HG03442 (cell line): ENCODE measurements at regions not wholly inside any gene's neighbourhood (a gene's known extent, or its start where the extent isn't known, plus 50 kb on each side); places are given as distances from the start of the nearest gene placed in this dataset.
"Not testable (repeated sequence)": the region's sequence is repeated elsewhere in the genome, so short reads cannot be mapped to it uniquely, and the experiment has no call there.

Source experiments
- ATAC-seq: cut with Tn5 transposase; IDR thresholded peaks from one replicate; pipeline ENCODE4 v1.9.1; 2021; ENCODE audit warnings: mild to moderate bottlenecking, moderate library complexity; ENCODE audit not compliant: unreplicated experiment

DNA sequence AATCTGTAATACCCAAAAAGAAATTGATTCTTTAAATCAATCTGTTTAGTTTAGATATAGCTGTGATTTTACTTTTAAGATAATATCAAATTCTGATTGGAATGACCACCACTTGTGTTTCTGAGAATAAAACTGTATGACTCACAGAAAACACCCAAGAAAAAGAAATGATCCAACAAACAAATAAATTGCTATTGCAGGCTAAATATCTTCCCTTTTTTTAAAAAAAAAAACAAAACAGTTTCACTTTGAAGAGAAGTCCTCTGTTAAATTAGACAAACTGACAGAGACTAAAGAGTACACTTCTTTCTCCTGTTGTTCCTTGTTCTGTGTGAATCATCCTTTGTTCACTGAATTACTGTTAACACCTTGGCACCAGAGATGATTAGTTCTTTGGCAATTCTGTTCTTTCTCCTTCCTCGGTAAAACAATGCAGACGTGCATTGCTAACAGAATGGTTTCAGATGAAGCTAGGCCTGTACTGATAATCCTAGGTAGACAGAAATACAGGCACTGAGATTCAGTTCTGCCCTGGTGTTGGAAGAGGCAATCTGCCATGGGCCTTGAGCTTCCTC lies 895.2 kb upstream of the CITED2 start:
- ATAC-seq: no peak

DNA sequence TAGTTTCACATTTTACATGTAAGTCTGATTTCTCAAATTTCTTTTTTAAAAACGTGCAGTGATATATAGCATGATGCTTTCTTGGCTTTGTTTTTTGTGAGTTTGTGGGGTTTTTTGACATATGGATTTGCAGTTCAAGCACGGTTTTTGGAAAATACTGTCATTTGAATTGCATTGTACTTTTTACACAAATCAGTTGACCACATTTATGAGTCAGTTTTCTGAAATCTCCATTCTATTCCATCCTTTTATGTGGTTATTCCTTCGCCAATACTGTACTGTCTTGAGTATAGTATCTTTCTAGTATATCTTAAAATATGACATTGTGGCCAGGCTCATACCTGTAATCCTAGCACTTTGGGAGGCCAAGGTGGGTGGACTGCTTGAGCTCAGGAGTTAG lies 890.0 kb upstream of the CITED2 start:
- ATAC-seq: no peak

DNA sequence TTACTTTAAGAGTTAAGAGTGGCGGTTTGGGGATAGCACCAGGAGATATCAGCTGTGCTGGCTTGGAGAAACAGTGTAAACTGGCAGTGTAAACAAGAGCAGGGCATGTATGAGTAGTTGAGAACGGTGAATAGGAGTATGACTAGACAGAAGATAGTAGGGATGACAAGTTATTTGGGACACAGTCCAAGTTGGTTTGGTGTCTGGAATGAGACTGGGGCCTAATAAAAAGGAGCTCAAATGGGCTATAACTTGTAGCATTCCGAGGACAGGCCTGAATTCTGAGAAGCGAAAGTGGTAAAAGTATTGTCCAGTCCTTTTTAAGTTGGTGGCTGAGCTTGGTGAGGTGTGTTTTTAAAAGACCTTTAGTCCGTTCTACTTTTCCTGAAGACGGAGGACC lies 883.9 kb upstream of the CITED2 start:
- ATAC-seq: not testable (repeated sequence)

DNA sequence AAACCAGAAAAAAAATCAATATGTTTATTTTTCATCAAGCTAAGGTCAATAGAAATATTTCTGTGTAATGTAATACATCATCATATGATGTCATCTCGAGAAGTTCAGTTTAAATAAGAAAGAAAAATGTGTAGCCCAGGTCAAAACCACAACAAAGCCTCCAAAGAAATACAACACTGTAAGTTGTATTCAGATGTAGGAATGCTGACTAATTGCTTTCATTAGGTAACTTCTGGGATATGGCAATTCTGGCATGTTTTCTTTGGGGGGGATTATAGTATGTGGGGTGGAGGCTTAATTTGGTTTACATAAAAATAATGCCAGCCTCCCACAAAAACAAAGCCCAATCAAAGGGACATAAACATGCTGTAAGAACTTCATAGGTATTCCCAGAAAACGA lies 881.8 kb upstream of the CITED2 start:
- no peak for ATAC-seq

DNA sequence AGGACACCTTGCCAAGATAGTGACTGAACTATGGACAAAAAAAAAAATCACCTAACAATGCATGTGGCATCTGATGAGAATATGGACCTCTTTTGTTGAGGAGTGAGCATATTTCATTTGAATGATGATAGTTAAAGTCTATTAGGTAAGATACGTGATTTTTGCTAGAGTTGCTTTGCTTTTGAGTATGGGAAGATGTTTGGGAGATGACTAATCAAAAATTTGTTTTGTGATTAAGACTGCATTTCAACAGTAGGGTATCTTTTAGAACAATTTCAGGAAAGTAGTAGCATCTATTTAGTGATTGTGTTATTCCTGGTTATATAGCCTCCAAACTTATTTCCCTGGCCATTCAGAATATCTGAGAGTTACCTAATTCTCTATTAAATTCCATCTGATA lies 878.6 kb upstream of the CITED2 start:
- ATAC-seq: no peak

DNA sequence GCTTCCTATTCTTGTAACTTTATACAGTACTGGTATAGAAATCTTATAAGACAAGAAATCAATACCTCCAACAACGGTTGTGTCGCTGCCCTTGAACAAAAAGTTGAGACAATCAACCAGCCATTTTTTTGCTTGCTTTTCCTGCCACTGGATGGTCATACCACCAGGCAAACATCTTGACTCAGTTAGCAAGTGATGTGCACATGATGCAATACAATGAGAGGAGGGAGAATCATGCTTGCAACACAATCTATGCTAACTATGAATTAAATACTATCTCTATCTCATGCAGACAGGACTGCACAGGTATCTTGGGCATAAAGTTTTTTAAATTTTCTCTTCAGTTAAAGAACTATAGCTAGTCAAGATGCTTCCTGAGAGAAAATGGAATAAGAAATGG lies 877.7 kb upstream of the CITED2 start:
- ATAC-seq: no peak

DNA sequence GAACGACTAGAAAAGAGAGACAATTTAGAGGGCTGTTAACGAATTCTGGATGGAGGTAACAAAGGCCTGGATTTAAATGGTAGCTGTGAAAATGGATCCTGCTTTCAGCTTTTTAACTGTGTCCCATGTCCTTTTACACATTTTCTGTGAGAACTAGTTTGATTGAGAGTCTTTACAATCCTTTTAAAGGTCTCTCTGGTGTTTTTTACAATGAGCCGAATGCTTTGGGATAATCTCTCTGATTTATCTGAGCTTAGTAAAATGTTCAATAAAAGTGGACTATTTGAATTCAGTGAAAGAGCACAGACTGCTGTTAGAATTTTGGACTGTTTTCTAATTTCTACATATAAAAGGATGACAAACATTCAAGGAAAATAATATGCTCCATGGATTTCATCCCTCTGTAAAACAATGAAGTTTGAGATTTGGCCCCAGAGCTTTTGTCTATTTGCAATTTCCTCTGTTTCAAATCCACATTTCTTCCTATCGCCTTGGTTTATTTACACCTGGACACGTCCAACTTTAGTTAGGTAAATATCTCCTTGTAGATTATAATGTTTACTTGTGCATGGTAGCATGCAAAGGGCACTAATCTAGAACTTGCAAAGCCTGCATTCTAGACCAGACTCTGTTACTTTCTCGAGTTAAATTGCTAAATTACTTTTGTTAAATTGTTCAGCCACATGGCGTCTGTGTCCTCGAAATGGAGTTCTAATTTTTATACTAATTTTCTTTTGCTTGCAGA lies 871.0 kb upstream of the CITED2 start:
- ATAC-seq: no peak

DNA sequence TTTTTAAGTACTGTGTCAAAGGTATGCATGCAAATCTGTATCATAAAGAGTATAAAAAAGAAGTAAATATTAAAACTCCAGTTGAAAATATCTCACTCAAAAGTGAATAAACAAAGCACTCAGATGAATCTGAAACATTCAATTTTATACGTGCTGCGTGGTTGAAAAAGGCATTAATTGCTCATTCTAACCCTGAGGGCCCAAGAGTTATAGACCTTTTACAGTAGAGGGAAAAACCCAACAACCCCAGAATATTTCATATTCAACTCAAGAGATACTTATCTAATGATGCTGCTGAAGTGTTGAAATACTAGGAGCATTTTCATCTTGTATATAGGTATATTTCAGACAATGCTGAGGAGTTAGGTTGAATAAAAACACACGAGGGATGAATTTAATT lies 862.8 kb upstream of the CITED2 start:
- no peak for ATAC-seq

DNA sequence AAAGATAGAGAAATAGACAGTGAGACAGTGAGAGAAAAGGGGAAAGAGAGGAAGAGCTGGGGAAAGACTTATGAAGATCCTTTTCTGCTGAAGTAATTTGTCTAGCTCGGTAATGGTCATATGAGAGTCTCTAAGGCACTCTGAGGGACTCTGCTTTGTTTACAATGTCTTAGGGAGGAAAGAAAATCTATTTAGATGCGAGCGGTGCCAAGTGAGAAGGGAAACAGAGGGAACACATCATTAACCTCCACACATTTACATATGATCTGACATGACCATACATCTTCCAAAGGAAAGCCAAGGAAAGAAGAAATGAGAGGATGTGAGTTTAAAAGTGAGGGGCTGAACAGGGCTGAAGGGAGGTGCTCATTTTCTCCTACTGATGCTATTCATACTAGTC lies 862.3 kb upstream of the CITED2 start:
- no peak for ATAC-seq

DNA sequence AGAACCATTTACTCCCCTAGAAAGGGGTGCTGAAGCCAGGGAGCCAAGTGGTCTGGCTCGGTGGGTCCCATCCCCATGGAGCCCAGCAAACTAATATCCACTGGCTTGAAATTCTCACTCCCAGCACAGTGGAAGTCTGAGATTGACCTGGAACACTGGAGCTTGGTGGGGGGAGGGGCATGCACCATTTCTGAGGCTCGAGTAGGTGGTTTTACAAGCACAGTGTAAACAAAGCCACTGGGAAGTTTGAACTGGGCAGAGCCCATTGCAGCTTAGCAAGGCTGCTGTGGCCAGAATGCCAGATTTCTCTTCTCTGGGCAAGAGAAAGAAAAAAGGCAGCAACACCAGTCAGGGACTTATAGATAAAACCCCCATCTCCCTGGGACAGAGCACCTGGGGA lies 855.8 kb upstream of the CITED2 start:
- no peak for ATAC-seq

DNA sequence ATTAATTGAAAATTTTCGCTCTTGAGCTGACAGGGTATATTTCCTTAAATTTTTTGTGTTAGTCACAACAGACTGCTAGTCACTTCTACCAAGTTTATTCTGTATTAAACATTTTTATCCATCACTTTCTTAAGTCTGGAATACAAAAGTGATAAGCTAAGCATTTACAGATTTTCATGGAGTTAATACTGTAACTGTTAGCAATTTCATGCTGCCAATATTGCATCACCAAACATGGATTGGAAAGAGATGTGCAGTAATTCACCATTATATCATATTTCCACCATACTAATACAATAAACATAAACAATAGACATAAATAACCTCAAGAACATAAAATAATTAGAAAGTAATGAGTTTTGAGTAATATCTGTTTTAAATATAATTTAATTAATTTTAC lies 854.0 kb upstream of the CITED2 start:
- no peak for ATAC-seq

DNA sequence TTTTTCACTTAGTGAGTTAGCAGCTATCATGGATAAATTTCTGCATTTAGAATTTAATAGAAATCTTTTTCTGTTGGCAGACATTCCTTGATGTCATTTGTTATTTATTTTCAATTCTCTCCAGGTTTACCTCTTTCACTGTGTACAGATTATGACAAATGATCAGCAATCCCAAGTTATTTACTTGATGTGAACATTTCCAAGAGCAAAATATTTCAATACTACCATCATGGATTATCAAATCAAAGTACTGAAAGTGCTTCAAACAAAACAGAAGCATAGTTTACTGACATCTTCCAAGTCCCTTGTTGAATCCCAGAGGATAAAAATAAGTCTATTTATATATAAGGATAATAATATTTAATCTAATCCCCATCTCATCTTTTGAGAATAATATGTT lies 852.2 kb upstream of the CITED2 start:
- no peak for ATAC-seq

DNA sequence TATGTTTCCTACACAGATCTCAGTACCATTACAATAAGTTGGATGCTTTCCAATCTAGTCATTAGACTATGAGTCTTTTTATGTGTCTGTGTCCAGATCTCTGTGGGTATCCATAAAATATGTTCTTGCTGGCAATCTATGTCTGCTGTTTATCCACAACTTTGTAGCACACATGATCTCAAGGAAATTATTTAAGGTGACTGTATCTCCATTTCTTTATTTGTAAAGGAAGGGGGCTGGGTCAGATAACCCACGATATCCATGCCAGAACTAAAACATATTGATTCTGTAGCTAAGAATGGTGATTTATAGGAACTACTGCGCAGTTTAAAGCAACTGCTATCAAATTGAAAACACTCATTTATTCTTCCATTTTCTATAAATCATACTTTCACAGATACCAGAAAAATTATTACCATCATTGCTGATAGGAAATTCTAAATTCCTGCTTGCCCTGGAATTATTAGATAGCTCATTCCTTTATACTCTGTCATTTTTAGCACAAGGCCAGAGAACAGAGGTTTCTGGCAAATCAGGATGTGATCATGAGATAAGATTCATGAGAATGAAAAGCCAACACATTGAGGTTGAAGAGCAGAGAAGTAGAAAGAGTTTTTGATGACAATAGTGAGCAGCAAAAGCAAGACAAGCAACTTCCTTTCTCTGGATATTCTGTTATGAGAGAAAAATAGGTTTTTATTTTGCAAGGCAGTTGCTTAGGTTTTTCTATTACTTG lies 851.4 kb upstream of the CITED2 start:
- no peak for ATAC-seq

DNA sequence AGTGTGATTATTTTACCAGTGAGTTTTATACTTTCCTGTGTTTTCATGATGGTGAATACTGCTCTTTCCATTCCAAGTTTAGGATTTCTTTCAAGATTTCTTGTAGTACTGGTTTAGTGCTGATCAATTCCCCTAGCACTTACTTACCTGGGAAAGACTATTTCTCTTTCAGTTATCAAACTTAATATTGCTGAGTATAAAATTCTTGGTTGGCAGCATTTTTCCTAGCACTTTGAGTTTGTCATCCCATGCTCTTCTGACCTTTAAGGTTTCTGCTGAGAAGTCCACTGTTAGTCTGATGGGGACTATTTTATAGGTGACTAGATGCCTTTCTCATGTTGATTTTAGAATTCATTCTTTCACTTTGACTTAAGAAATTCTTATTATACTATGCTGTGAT lies 842.8 kb upstream of the CITED2 start:
- no peak for ATAC-seq

DNA sequence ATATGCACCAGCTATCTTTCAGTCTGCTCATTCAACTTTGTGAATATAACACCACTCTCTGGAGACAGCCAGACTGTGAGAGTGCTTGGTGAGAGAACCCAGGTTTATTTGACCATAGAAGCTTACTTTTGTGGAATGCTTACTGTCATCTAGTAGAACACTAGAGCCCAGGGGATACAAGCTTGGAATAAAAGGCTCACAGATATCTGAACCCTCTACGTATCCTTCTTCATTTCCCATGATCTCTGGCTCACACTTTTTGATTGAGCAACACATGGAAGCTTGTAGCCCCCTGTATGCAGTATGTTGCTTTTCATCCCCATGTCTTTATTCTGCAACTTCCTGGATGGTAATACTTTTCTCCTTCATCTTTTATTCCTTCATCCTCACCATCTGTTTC lies 835.3 kb upstream of the CITED2 start:
- no peak for ATAC-seq

DNA sequence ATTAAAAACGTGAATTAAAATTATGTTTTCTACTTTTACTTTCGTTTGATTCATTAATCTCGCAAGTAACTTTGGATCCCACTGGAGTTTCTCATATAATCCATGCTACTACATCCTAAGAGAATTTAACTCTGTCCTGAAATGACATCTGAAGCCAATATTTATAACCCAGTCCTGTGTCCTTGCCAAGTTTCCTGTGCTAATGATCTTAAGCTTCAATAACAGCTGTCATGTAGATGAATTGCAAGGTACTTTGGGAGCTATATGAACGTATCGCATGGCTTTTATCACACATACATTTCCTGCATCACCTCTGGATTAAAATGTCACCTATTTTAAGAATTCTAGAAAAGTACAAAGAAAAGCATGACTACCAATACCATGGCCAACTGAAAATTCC lies 833.8 kb upstream of the CITED2 start:
- ATAC-seq: no peak

DNA sequence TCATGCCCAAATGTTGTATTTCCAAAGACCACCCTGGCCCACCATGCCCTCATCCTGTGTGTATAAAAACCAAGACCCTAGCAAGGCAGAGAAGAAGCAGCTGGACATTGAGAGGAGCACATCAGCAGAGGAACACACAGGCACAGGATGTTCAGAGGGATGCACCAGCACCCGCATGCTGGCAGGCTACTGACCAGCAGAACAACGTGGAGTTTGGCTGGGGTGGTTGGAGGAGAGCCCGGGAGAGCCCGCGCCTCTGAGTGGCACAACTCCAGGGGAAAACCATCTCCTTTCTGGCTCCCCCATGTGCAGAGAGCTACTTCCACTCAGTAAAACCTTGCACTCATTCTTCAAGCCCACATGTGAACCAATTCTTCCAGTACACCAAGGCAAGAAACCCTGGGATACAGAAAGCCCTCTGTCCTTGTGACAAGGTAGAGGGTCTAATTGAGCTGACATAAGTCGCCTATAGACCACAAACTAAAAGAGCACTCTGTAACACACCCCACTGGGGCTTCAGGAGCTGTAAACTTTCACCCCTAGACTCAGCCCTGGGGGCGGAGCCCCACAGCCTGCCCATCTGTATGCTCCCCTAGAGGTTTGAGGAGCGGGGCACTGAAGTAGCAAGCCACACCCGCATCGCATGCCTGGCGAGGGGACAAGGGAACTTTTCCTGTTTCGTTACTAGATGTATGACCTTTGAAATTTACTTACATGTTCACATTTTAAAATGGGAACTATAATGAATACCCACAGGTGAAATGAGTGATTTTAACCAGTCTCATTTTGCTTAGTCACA lies 831.5 kb upstream of the CITED2 start:
- ATAC-seq: no peak

DNA sequence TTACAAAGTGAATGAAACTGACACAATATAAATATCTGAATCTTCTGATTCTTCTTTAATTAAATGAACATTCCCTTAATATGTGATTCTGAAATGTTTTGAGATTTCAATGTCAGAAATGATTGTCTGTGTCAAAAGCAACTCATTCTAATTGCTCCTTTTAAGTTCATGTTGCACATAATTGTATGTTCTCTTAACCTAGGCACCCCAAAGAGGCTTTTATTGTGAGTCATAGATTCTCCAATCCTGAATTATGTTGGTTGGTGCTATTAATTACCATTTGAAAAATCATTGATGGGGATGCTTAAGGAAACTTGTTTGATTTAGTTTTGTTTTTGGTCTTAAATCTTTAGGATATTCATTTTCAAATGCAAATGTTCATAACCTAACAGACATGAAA lies 829.7 kb upstream of the CITED2 start:
- ATAC-seq: no peak

DNA sequence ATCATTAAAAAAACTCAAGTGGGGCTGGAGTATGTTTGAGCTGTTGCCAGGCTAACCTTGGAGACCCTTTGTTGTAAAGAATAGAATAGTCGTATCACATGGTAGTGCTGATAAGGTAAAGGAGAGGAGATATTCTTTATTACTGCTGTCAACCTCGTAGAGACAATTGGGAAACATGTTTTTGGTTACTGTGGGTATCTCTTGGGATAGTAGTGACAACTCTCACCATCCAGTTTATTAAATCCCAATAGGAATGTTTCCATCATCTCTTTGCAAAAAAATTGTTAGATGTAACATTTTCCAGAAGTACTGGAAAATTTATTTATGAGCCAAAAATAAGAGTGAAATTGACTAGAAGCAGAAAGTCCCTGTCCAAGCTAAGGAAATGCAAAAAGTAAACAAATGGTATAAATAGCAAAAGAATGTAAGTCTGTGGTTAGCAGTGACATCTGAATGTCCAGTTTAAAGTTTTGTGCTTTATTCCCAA lies 829.3 kb upstream of the CITED2 start:
- ATAC-seq: no peak

DNA sequence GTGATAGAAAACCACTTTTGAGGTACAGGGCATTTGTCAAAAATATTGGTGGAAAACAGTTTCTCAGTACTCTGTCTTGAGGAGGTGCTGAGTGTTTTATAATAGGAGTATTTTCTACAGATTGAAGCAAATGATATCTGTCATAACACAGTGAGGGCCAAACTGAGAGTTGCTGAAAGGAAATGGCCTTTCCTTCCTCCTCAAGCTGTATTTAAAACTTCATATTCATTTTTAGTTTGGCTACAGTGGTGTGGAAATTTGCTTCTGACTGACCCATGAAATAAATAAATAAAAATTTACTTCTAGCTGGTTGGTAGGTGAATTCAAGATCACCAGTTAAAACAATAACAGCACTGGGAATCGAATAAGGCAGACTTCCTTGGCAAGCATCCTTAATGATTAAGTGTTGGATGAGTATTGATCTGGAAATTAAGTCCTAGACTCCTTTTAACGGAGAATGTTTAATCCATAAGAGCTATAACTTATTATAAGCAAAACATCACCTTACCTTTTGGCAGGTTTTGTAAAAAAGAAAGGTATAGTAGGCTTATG lies 828.6 kb upstream of the CITED2 start:
- no peak for ATAC-seq
